Stimulated activated CD4-positive, alpha-beta T cell treated with anti-CD3 and anti-CD28 coated beads, Interleukin-1b, Interleukin-23, amount 100 ng/mL, for 48 hours (primary cell): ENCODE measurements at regions not wholly inside any gene's neighbourhood (a gene's known extent, or its start where the extent isn't known, plus 50 kb on each side); places are given as distances from the start of the nearest gene placed in this dataset.

Source experiments
- DNase-seq: peaks from one replicate; pipeline ENCODE4 v3.0.0-alpha.2; 2020

GRCh38 chr2:145168091-145168490, 648.2 kb upstream of the ZEB2 start:
- DNase-seq, result no peak

GRCh38 chr2:145166731-145167302, 646.9 kb upstream of the ZEB2 start:
- no peak for DNase-seq

- DNase-seq, result no peak
Observed at GRCh38 chr2:145161656-145162055, 641.7 kb upstream of the ZEB2 start.

GRCh38 chr2:145160855-145161254, 640.9 kb upstream of the ZEB2 start:
- no peak for DNase-seq

DNA sequence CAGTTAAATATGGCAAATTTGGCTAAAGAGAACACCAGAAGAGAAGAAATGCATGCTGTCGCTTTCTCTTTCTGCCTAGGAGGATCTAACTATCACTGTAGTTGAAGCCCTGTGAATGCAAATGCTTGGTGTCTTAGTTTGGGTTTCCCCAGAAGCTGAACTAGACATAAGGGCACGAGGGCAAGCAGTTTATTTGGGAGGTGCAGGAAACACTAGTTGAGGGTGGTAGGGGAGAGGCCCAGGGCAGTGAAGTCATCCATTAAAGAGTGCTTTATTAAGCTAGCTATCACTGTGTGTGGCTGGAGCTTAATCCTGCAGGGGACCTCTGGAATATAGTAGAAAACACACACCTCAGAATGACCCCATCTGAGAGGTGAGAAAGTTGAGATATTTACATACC, 639.8 kb upstream of the ZEB2 start:
- DNase-seq, result no peak

DNA sequence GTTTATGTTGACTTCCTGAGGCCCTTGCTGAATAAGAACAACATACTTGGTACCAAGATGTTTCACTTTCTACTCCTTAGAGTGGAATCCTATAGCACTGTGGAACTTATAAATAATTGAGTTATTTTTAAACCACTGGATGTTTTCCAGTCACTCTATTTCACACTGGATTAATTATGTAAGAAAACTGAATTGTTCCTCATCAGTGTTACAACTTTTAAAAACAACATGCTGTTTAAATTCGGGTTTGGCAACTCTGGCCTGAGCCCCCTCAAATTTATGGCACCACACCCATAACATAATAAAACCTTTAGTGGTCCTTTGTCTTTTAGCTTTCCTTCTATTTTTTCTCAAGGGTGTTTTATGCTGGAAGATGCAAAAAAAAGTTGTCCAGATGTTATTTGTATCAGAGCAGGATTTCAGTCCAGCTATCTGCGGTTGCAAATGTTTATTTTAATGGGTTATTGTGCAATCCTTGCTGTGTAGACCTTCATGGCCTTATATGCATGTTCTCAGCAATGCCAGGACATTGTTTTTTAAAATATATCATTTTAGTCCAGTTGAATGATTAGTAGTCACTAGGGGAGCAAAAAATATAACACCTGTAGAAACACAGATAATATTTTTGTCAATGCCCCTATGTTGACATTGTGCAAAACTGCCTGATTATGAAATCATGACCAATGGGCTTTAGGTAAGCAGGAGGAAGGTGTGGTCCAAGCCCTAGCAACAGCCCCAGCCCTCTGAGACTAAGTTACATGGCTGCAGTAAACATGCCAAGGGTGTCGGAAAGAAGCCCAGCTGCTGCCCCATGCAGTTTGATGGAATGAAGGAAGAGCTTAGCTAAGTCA, 638.0 kb upstream of the ZEB2 start:
- no peak for DNase-seq

- no peak for DNase-seq
Observed at GRCh38 chr2:145157036-145157675, 637.2 kb upstream of the ZEB2 start.

DNA sequence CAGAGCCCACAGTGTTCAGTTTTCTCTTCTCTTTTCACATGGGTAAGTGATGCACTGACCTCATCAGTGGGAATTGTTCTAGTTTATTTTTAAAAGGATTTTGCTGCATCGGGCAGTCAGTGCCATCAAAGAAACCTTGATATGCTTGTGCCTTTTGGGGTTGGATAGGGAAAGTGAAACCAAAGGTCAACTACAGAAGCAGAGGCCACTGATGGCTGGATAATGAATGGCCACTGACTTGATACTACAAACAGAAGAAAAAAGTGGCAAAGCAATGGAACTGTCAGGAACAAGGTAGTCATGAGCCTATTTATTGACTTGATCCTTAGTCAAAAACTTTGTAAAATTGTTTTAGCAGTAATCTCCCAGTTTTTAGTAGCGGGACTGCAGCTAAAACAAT, 636.3 kb upstream of the ZEB2 start:
- no peak for DNase-seq

DNA sequence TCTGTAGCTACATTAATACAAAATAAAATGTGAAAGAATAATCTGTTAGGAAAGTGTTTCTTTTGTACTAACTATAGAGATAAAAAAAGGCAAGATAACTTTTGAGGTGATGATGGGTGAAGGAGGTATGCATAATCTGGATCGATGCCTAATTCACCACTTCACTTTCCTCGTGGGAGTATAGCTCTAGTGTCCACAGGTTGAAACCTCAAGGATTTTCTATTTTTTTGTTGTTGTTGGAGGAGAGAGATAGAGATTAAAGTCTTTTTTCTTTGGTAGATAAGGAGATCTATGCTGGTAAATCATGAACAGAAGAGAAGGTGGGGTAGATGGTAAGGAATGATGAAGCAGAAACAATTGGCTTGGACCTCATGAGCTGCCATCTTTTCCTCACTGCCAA, 635.3 kb upstream of the ZEB2 start:
- DNase-seq, result no peak

DNA sequence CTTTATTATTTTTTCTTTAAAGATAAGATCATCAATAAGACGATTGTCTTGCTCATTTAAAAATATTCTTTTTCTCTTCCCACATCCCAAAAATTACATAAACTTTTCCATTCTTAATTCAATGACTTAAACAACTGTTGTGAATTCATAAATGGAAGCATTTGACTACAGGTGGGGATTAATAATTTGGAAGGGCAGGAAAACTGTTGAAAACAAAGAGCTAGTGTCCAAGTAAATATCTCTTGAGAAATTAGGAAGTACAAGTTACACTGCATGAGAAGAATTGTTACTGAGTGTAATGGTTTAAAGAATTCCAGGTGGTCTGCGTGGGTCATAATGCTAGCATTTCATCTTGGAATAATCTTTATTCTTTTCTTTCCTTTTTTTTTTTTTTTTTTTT, 634.8 kb upstream of the ZEB2 start:
- no peak for DNase-seq

DNA sequence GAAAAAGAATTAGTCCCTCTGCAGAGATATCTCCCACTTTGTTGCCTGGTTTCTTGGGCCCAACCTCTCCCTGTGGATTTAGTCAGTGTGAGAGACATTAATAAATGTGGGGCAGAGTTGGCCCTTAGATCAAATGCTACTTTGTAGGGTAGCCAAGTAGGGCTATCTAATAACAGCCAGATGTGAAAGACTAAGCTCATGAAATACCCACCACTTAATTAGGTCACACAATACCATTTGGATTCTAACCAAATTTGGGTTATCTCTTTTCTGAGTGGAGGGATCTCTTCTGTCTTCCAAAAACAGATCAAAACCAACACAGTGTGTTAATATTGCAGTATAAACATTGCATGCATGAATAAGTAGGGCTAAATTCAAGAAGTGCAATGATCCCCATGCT, 626.8 kb upstream of the ZEB2 start:
- no peak for DNase-seq

DNA sequence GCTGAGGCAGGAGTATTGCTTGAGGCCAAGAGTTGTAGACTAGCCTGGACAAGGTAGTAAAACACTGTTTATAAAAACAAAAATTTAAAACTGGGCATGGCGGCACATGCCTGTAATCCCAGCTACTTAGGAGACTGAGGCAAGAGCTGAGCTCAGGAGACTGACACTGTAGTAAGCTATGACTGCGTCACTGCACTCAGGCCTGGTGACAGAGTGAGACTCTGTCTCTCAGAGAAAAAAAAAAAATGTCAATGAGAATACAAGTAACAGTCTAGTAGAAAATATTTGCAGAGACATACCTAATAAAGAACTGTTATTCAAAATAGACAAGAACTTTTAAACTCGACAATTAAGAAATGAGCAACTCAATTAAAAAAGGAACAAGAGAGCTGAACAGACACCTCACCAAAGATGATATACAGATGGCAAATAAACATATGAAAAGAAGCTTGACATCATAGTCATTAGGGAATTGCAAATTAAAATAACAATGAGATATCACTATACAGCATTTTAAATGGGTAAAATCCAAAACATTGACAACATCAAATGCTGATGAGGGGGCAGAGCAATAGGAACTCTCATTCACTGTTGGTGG, 624.3 kb upstream of the ZEB2 start:
- no peak for DNase-seq

- DNase-seq, result no peak
Observed at GRCh38 chr2:145141981-145142380, 622.1 kb upstream of the ZEB2 start.

DNA sequence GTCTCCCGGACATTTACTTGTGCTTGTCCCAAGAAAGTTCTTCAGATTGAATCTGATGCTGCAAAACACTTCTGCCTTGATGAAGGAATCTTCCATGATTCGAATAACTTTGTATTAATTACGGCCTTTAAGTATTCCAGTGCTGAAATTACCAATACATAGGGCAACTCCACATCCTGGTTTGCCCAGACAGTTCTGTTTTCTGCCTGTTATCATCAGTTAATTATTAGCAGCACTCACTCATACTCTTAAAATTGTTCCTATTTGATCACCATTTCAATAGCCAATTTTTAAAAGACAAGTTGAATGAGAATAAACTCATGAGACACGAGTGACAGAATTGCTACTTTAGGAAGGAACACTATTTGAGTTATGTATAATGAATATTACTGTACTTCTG, 620.7 kb upstream of the ZEB2 start:
- DNase-seq, result no peak

DNA sequence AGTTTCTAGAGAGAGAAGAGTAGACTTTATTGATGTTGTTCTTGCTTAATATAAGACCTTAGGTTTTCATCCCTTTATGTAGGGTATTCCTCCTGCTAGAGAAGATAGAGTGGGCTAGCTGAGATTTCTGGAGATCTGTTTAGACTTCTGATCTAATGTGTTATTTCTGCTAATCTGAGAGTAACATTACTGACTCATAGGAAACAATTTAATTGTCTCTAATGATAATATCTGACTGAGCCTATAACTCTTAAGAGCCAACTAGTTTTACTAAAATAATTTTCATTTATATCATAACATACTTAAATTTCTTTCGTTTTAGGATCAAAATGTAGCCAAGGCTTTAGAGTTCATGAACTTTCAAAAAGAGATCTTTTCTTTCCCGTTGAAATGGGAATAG, 618.7 kb upstream of the ZEB2 start:
- DNase-seq, result no peak

DNA sequence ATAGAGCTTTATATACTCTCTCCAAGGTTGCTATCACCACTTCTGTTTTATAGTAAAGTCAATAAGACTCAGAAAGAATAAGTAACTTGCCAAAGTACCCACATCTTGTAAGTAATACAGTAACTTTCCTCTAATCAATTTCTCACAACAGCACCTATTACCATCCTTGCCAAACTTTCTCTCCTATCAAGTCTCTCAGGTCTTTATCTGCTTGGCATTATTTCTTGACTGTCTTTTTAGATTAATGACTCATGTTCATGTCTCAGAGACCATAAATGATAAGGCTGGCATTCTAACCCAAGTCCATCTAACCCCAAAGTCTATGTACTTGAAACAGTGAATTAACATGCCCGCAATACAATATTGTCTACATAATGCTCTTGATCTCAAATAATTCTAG, 618.0 kb upstream of the ZEB2 start:
- no peak for DNase-seq

GRCh38 chr2:145137211-145137610, 617.3 kb upstream of the ZEB2 start:
- DNase-seq, result no peak

- DNase-seq, result no peak
Observed at GRCh38 chr2:145136702-145137101, 616.8 kb upstream of the ZEB2 start.

DNA sequence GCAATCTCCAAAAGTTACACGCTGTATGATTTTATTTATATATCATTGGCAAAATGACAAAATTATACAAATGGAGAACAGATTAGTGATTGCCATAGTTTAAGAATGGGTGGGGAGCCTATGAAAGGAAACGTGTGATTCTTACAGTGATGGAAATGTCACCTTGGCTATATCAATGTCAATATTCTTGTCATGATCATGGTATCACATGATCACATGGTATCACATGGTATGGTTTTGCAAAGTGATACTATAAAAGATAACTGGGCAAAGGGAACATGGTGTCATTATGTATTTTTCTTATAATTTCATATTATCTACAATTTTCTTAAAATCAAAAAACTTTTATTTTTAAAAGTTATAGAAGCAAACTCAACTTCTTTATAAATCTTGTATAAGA, 606.2 kb upstream of the ZEB2 start:
- no peak for DNase-seq

- no peak for DNase-seq
Observed at GRCh38 chr2:145124085-145124484, 604.2 kb upstream of the ZEB2 start.

DNA sequence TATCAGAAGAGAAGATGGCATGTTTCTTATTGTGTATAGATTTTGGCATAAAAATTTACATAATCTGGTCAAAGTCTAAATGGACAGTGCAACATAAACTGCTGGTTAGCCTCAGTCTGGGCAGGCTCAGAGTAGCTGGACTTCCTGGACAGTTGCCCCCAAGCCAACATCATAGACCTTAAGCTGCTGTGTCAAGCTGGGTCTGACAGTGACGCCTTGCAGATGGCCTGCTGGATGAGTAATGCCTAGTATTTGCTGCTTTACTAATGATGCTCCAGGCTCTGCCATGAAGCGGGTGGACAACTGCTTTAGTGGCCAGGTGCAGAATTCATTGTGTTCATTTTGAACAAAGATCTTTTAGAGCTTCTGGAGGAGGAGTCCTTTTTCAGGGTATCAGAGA, 603.7 kb upstream of the ZEB2 start:
- DNase-seq, result no peak

DNA sequence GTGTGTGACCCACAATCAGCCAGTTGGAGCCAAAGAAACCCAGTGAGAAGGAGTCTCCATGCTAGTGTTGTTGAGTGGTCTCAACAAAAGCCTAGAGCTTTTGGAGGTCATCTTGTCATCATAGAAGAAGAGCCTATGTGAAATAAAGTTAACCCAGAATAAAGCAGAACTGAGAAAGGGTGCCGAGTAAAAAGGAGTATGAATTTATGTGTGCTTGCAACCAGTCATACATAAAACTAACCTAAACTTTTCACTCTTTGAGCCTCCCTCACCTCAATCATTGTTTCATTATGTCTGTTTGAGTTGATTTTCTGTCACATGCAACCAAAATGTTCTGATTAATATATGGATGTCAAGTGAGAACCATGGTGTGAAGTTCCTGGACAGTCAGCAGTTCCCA, 599.3 kb upstream of the ZEB2 start:
- no peak for DNase-seq

DNA sequence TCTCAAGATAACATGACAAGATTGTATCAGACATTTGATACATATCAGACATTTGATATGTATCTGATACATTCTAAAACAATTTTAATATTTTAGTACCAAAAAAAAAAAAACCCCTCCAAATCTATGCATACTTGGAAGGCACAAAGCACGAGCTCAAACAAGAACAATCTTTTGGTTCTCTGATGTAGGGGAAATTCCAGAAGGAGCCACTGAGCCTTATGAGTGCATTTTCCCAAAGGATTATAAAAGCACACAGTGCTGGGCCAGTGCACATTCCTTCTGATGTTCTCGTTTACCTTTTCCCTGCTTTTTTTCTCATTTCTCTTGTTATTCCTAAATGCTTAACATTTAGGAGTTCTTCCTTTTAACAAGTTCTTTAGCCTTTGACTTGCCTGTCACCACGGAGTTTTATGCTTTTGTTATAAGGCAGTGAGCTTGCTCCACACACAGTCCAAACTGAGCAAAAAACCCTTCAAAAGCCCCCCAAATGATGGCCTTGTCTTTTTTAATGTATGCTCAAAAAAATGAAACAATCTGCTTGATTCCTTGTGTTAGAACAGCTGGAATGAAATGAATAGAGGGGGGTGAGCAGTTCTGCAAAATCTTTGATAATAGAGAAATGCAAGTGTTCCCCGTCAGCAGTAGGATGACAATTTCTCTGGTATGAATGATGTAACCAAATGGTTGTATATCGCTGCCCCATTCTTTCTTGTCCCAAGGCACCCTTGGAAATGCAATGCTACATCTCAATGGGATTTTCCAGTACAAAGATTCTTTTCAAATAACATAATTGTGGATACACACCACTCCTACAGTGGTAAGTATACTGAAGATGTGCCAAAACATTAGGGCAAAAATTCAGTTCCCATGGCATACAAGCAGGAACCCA, 597.2 kb upstream of the ZEB2 start:
- no peak for DNase-seq
